ENCODE measurements at regions not wholly inside any gene's neighbourhood (a gene's known extent, or its start where the extent isn't known, plus 50 kb on each side); places are given as distances from the start of the nearest gene placed in this dataset.
"Not testable (repeated sequence)": the region's sequence is repeated elsewhere in the genome, so short reads cannot be mapped to it uniquely, and the experiment has no call there.

DNA sequence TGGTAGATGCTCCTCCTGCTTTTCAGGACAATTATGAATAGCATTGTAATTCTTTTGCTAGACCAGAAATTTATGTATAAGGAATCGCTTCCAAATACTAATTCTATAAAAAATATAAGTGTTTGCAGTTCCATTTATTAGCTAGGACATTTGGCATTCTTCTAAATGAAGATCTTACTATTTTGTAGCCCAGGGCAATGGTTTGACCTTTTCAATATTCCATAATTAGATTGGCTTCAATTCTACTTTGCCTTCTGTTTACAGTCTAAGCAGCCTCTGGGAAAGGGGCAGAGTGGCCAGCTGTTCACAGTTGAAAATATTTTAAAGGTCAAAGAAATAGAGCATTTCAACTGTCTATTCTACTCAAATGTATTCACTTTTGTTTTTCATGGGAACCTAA, 912.1 kb upstream of the GRIA3 start:
- WGBS (ENCODE audit: missing lambda C conversion rate): 0% methylated on average over 1 of the region's 1 CpG
- Histone ChIP-seq H3K9me3 (no peaks in the 10 kb centered on the region), H3K27ac (no peak overlapping the region), H3K4me2 (no peak overlapping the region), H3K4me1 (no peaks in the 10 kb centered on the region), H3K4me3 (no peak overlapping the region)
- DNase-seq (ENCODE audit: low read depth in 1 of 2, low spot score in 1 of 2) (no peak), FAIRE-seq (no peak), ATAC-seq (no peak)
- POLR2A ChIA-PET: no interaction called here
- TF ChIP-seq, protein P1, sequence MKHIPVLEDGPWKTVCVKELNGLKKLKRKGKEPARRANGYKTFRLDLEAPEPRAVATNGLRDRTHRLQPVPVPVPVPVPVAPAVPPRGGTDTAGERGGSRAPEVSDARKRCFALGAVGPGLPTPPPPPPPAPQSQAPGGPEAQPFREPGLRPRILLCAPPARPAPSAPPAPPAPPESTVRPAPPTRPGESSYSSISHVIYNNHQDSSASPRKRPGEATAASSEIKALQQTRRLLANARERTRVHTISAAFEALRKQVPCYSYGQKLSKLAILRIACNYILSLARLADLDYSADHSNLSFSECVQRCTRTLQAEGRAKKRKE (CRISPR knock-in tag; IDR thresholded peaks at IDR 0.05; ENCODE audit: low read depth): no peak
- TF ChIP-seq HOXB5 (CRISPR knock-in tag; IDR thresholded peaks at IDR 0.05): no peak
- CTCF ChIA-PET: no interaction called here

DNA sequence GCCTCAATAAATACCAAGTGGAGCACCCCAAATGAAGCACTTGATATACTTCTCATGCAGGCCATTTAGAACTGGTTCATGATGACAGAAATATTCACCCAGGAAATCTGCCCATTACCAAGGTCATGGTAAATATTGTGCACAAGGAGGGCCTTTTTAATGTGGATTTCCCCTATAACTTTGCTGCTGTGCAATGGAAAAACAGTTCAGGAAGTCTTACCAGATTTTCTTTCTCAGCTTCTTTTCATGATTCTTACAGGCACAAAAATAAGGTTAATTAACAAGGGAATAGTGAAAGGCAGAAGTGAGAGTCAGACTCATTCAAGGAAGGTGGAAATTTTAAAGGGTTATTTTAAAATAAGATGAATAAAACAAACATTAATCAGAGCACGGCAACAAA, 904.3 kb upstream of the GRIA3 start:
- no peak for ATAC-seq
- H3K4me1 ChIP-seq: no peaks in the 10 kb centered on the region
- TF ChIP-seq FOSL2 (IDR thresholded peaks at IDR 0.05): no peak
- no peak for TF ChIP-seq FOSL2 (CRISPR knock-in tag; IDR thresholded peaks at IDR 0.05)
- no peak for TF ChIP-seq KDM1A (IDR thresholded peaks at IDR 0.05; ENCODE audit: low read depth)
- TF ChIP-seq HEYL (CRISPR knock-in tag; IDR thresholded peaks at IDR 0.05): no peak
- TF ChIP-seq MAZ (IDR thresholded peaks at IDR 0.05; ENCODE audit: borderline replicate concordance, low read depth, low read length): no peak
- no peak for TF ChIP-seq CTCF (IDR thresholded peaks at IDR 0.05)
- no peak for TF ChIP-seq CBX2 (IDR thresholded peaks at IDR 0.05; ENCODE audit: borderline replicate concordance, low read depth)
- no peak for TF ChIP-seq GATA3 (IDR thresholded peaks at IDR 0.05; ENCODE audit: borderline replicate concordance)
- TF ChIP-seq JUNB (IDR thresholded peaks at IDR 0.05): no peak
- TF ChIP-seq MYC (IDR thresholded peaks at IDR 0.05; ENCODE audit: borderline replicate concordance, low read length): no peak
- TF ChIP-seq SREBF2 (IDR thresholded peaks at IDR 0.05): no peak
- no peak for TF ChIP-seq HDAC2 (IDR thresholded peaks at IDR 0.05)
- TF ChIP-seq, protein P2, sequence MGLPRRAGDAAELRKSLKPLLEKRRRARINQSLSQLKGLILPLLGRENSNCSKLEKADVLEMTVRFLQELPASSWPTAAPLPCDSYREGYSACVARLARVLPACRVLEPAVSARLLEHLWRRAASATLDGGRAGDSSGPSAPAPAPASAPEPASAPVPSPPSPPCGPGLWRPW (IDR thresholded peaks at IDR 0.05): no peak
- no peak for TF ChIP-seq REST (IDR thresholded peaks at IDR 0.05)
- no peak for TF ChIP-seq RFX5 (IDR thresholded peaks at IDR 0.05)
- no peak for DNase-seq (ENCODE audit: low read depth in 1 of 2, low spot score in 1 of 2)
- H3K4me2 ChIP-seq: no peak overlapping the region
- WGBS (ENCODE audit: missing lambda C conversion rate): 38% methylated on average over 1 of the region's 1 CpG
- FAIRE-seq: peak; percentile 79
- POLR2A ChIA-PET: no interaction called here
- CTCF ChIA-PET: no interaction called here
- no peak overlapping the region for H3K27ac ChIP-seq
- H3K9me3 ChIP-seq: no peaks in the 10 kb centered on the region
- no peak overlapping the region for H3K4me3 ChIP-seq

GRCh38 chrX:122299822-122300221, 884.3 kb upstream of the GRIA3 start:
- H3K4me1 ChIP-seq; ATAC-seq; H3K27ac ChIP-seq; DNase-seq (ENCODE audit: low read depth in 1 of 2, low spot score in 1 of 2); CTCF ChIA-PET; H3K4me2 ChIP-seq; H3K9me3 ChIP-seq; FAIRE-seq; H3K4me3 ChIP-seq; POLR2A ChIA-PET: not testable (repeated sequence)
- 52% methylated on average over 4 of the region's 5 CpGs for WGBS (ENCODE audit: missing lambda C conversion rate)
